Stimulated activated CD4-positive, alpha-beta T cell treated with anti-CD3 and anti-CD28 coated beads, Interleukin-2, amount 100 ng/mL, for 4 hours (primary cell): ENCODE measurements at regions not wholly inside any gene's neighbourhood (a gene's known extent, or its start where the extent isn't known, plus 50 kb on each side); places are given as distances from the start of the nearest gene placed in this dataset.

Source experiments
- DNase-seq: peaks from one replicate; pipeline ENCODE4 v3.0.0-alpha.2; 2020; ENCODE audit warnings: low read depth

- DNase-seq, result no peak
These were observed 133.8 kb upstream of the ACVR2A start for GRCh38 chr2:147711031-147711430.

DNA sequence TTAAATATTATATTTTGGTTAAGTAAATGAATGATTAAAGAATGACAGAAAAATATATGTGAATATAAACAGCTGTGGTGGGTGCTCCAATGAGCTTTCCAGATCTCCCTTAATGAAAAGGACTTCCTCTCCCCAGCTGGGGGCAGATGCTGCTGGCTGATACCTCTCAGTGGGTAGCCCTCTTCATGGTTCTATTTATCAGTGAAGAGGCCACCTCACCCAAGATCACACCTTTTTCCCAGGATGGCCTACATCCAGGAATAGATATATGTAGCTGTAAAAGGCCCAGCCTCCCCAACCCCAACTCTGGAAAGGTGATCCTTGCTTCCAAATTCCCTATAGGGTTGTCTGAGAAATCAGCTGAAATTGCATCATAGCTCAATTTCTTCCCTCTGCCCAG lies 135.2 kb upstream of the ACVR2A start:
- no peak for DNase-seq

GRCh38 chr2:147703171-147703570 lies 141.7 kb upstream of the ACVR2A start:
- DNase-seq, result no peak

- no peak for DNase-seq
These were observed 146.7 kb upstream of the ACVR2A start for GRCh38 chr2:147698166-147698565.

GRCh38 chr2:147696426-147696825 lies 148.4 kb upstream of the ACVR2A start:
- DNase-seq, result no peak

- DNase-seq, result no peak
These were observed 155.5 kb upstream of the ACVR2A start for GRCh38 chr2:147689220-147689909.

- DNase-seq, result no peak
These were observed 156.6 kb upstream of the ACVR2A start for GRCh38 chr2:147688242-147688641.

DNA sequence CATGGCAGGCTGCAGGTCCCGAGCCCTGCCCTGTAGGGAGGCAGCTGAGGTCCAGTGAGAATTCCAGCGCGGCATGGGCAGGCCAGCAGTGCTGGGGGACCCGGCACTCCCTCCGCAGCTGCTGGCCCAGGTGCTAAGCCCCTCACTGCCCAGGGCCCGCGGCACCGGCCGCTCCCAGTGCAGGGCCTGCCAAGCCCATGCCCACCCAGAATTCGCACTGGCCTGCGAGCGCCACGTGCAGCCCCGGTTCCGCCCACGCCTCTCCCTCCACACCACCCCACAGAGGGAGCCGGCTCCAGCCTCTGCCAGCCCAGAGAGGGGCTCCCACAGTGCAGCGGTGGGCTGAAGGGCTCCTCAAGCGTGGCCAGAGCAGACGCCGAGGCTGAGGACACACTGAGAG lies 158.5 kb upstream of the ACVR2A start:
- DNase-seq, result no peak

GRCh38 chr2:147684903-147685302 lies 159.9 kb upstream of the ACVR2A start:
- DNase-seq, result no peak

- DNase-seq, result no peak
These were observed 161.4 kb upstream of the ACVR2A start for GRCh38 chr2:147683380-147683779.

DNA sequence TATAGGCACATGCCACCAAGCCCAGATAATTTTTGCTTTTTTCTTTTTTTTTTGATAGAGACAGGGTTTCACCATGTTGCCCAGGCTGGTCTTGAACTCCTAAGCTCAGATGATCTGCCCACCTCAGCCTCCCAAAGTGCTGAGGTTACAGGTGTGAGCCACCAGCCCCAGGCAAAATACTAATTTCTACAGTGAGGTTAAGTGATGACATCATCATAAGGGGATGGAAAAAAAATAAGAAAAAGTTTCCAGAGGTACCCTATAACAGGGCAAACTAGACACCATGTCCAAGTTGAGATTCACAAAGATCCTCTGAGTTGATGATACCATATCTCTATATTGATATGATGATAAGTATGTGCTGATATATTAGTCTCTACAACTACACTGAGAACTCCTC lies 163.7 kb upstream of the ACVR2A start:
- DNase-seq, result no peak

GRCh38 chr2:147679955-147680531 lies 164.8 kb upstream of the ACVR2A start:
- no peak for DNase-seq

DNA sequence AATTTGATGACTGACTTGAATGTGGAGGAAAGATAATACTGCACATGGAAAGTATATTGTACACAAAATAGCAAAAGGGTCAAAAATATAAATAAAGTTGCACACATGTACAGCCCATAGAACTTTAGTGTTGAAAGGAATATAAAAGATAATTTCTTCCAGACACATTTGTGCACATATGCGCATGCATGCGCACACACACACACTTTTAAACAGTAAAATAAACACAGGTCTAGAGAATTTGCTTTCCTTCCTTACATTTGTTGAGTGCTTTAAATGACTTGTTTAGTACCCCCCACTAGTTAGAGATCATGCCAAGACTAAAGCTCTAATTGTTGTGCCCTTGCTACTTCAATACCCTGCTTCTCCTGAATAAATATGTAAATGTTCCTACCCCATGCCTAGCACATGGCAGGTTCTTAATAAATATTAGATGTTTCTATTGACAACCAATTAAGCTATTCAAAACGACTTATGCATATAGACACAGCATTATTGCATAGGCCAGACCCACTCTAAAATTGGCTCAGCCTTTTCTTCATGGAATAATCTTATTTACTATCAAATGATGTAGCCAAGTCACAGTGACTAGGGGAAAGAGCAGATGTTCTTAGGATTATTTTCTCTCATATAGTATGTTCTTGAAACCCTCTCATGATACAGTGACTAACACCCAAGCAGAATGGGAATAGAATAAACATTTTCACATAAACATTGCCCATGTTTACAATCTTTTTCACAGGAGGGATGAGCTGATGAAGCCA lies 165.5 kb upstream of the ACVR2A start:
- no peak for DNase-seq

DNA sequence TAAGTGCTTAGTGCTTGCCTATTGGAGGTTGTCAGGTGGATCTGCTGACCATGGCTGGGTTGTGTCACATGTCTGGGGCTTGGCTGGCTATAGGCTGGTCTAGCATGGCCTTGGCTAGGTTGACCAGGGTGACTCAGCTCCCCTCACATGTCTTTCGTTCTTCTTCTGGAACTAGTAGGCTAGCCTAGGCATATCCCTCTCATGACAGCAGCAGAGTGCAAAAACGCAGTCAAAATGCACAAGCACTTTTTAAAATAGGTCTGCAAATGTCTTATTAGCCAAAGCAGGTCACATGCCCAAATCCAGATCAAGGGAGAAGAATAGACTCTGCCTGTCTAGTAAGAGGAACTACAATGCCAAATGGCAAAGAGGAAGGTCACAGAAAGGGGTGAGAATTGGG lies 179.7 kb upstream of the ACVR2A start:
- no peak for DNase-seq

GRCh38 chr2:147663962-147664361 lies 180.9 kb upstream of the ACVR2A start:
- no peak for DNase-seq

- no peak for DNase-seq
These were observed 181.5 kb upstream of the ACVR2A start for GRCh38 chr2:147663153-147663961.

GRCh38 chr2:147662221-147662620 lies 182.6 kb upstream of the ACVR2A start:
- DNase-seq, result no peak

DNA sequence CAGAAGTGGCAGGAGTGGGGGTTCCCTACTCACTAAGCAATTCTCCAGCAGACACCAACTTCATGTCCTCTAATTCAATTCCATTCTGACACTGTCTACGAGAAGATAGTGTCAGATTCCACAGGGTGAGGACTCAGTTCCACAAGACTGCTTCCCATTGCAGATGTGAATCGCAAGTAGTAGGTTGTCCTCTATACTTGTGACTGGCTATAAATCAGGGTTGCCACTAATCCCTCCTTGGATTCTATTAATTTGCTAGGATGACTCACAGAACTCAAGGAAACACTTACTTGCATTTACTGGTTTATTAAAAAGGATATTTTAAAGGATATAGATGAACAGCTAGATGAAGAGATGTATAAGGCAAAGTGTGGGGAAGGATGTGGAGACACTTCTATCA lies 184.1 kb upstream of the ACVR2A start:
- no peak for DNase-seq

GRCh38 chr2:147659051-147659450 lies 185.8 kb upstream of the ACVR2A start:
- DNase-seq, result no peak

- DNase-seq, result no peak
These were observed 187.5 kb upstream of the ACVR2A start for GRCh38 chr2:147657086-147658000.

GRCh38 chr2:147649998-147650397 lies 194.8 kb upstream of the ACVR2A start:
- DNase-seq, result no peak
